ENCODE measurements at regions not wholly inside any gene's neighbourhood (a gene's known extent, or its start where the extent isn't known, plus 50 kb on each side); places are given as distances from the start of the nearest gene placed in this dataset.
A peak's percentile ranks its signal among the peaks of the same experiment; 100 is the strongest.
"Not testable (repeated sequence)": the region's sequence is repeated elsewhere in the genome, so short reads cannot be mapped to it uniquely, and the experiment has no call there.

DNA sequence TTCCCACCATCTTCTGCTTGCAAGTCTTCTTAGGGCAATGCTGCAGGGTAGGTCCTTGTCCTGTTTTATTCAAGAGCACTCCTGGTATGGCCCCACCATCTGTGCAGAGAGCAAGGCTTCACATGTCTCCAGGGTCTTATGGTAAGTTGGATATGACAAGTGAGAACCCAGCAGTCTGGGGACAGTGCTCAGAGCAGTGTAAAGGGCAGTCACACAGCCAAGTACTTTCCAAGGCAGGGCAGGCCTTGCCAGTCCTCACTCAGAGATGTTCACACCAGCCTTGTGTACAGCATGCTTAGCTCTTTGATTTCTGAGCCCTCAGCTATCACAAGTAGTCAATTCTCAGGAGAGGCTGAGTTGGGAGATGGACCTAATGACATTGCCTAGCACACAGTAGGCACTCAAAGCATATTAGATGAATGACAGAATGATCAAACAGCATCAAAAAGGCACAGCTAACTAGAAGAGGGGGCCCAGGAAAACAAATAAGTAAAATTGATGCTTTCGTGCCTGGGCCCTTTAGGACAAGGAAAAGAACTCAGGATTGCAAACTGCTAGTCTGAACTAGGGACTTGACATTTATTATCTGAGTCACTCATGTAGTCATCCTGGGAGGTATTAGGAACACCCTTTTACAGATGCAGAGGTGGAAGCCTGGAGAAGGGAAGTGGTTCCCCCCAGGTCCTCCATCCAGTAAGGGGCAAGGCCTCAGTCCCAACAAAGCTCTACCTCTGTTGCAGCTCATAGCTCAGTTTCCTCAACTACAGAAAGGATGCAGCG, 86.7 kb upstream of the CTAGE1 start:
- DNase-seq (ENCODE audit: low read depth): no peak

DNA sequence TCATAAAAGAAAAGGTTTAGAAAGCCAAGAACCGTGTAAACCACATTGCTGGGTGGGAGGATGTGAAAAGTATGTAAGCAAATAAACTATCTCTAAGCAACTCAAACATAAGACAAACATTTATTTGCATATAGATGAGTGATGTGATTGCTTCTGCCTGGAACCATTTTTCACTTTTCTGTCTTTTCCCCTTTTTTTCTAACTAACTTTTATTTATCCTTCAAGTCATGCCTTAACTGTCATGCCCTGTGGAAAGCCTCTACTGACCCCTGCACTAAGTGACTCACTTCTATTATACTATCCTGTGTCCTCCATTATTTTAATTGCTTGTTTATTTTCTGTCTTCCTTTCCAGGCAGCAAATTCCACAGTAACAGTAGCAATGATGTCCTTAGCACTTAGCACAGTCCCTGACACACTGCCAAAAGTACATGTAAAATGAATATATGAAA, 87.5 kb upstream of the CTAGE1 start:
- DNase-seq (ENCODE audit: low read depth): peak; percentile 52

DNA sequence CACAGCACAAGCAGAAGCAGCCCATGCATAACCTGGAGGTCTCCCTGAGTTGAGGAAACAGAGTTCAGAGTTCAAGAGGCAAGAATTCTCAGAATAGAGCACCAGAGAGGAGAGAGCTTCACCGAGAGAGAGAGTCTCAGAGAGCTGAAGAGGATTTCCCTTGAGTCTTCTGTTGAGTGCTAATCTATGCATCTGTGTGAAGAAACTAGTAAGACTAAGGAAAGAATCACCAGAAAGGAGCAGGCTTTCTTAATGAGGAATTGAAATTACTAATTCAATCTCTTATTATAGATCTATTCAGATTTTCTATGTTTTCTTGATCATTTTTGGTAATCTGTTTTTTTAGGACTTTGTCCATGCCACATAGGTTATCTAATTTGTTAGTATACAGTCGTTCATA, 89.3 kb upstream of the CTAGE1 start:
- no peak for DNase-seq (ENCODE audit: low read depth)

DNA sequence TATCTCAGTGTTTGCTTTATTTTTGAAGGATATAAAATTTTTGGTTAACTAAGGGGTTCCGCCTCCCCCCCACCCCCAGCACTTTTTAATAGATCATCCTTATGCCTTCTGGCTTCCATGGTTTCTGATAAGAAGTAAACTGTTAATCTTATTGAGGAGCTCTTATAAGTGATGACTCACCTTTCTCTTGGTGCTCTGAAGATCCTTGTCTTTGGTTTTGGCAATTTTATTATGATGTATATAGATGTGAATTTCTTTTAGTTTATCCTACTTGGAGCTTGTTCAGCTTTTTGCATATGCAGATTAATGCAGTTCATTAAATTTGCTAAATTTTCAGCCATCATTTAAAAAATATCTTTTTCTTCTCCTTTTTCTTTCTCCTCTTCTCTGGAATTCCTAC, 91.7 kb upstream of the CTAGE1 start:
- DNase-seq (ENCODE audit: low read depth): no peak

DNA sequence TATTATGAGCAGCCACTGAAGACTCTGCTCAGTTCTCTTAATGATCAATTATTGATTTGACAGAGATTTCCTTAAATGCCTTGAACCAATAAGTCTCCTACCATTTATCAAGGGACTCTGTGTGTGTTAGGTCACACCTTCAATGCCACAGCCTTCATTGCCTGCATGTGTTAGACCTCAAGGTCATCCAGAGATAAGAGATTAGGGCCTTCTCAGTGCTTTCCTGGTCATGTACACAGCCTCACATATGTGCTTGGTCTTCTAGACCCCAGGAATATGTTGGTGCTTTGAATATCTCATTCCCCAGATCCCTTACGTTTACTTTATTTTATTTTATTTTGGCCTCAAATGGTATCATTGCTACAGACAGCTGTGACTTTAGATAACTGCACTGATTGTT, 93.0 kb upstream of the CTAGE1 start:
- no peak for DNase-seq (ENCODE audit: low read depth)

DNA sequence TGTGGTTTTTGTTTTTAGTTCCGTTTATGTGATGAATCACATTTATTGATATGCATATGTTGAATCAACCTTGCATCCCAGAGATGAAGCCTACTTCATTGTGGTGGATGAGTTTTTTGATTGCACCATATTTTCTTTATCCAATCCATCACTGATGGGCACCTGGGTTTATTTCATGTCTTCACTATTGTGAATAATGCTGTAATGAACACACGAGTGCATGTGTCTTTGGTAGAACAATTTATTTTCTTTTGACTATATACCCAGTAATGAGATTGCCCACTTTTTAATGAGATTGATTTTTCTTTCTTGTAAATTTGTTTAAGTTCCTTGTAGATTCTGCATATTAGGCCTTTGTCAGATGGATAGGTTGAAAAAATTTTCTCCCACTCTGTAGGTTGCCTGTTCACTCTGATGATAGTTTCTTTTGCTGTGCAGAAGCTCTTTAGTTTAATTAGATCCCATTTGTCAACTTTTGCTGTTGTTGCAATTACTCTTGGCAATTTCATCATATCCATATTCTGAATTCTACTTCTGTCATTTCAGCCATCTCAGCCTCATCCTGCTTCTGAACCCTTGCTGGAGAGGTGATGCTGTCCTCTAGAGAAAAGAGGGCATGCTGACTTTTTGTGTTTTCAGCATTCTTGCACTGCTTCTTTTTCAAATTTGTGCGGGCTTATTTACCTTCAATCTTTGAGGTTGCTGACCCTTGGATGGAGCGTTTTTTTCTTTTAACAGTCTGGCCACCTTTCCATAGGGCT, 96.2 kb upstream of the CTAGE1 start:
- DNase-seq (ENCODE audit: low read depth): no peak

DNA sequence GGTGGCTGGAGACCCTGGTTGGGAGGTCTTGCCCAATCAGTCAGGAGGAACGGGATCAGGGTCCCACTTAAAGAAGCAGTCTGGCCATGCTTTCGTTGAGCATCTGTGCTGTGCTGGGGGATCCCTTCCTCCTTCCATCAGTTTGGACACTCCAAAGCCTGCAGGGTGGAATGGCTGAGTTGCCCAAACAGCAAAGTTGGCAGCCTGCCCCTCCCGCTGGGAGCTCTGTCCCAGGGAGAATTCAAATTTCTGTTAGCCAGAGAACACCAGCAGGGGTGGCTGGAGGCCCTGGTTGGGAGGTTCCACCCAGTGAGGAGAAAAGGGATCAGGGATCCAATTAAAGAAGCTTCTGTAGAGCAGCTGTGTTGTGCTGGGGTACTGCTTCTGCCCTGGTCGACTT, 96.9 kb upstream of the CTAGE1 start:
- DNase-seq (ENCODE audit: low read depth): no peak

DNA sequence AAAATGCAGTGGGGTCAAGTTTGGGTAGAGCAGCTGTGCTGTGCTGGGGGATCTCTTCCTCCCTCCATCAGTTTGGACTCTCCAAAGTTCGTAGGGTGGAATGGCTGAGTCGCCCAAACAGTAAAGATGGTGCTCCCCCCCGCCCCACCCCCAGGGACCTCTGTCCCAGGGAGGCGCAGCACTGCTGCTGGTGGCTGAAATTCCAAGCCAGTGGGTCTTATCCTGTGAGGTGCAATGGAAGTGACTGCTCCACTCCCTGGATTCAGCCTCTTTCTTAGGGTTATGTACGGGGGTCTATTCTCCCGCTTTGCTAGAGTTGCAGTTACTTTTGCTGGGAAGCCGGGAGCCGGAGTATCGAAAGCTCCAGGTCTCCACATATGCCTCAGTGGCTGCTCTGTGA, 97.5 kb upstream of the CTAGE1 start:
- no peak for DNase-seq (ENCODE audit: low read depth)

DNA sequence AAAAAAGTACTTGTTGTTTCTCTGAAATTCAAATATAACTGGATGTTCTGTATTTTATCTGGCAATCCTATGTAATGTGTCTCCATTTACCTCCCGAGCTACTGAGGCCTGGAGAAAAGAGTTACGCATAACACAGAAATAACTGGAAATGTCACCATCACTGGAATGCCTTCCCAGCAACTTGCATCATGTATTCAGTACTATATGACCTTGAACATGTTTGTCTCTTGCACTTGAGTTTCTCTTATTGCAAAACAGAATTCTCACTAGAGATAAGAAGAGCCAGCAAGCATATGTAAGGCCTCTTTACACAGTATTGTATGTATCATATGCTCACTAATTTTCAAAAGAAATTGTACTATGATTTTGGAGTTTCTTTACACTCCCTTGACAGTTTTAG, 99.6 kb upstream of the CTAGE1 start:
- DNase-seq (ENCODE audit: low read depth): no peak

DNA sequence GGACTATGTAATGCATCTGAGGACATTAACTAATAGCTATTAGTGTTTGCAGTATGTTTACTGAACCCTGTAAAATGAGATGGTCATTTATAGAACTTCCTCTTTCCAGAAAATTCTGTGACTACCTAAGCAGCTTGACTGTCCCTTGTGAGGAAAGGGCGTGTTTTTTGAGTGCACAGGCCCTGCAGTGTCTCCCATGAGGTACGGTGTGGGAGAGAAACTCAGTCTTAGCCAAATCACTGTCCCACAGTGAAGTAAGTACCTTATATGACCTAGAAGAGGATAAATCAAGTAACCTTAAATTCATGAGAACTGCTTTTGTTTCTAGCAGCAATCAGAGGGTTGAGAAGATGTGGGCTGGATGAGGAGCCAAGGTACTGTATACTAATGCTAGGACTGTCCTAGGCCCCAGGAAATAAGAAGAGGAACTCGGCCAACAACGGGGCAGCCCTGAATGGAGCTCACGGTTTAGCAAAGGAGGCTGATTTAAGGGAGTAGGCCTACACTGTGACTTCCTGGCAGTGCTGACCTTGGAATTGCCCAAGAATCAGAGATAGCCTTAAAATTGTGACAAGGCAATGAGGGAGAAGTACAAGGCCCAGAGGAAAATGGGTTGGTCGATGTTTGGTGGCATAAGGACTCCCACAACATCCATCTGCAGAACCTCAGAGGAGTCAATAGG, 103.5 kb upstream of the CTAGE1 start:
- no peak for DNase-seq (ENCODE audit: low read depth)

DNA sequence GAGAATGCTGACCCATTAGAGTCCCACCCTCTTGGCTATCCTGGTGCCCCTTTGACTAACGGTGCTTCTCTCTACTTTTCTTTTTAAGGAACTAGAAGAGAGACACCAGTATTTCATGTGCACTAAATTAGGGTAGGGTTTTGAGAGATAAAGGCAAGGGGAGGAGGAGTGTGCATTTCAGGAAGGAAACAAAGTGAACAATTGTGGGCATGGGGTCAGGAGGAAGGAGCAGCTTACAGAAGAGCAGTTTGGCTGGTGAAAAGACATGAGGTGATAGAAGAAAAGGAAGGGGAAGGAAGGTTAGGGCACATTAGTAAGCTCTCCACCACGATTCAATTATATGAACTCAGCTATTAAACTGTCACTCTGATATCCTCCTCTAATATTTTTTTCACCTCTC, 105.8 kb upstream of the CTAGE1 start:
- no peak for DNase-seq (ENCODE audit: low read depth)

DNA sequence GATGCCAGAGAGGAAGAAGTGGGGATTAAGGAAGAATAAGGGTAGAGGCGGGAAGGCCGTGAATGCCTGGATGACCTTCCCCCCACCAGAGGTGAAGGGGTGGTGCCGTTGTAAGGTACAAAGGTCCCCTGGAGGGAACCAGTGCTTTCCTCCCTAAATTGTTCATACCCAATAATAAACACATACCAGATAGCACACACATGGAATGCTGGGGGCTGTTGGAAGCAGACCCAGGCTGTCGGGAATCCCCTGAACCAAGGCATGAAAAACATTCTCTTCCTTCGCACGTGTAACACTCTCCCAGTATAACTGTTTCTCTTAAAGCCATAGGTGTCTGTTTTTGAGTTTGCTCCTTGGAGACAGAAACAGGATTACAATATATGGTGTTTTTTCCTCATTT, 107.1 kb upstream of the CTAGE1 start:
- no peak for DNase-seq (ENCODE audit: low read depth)

DNA sequence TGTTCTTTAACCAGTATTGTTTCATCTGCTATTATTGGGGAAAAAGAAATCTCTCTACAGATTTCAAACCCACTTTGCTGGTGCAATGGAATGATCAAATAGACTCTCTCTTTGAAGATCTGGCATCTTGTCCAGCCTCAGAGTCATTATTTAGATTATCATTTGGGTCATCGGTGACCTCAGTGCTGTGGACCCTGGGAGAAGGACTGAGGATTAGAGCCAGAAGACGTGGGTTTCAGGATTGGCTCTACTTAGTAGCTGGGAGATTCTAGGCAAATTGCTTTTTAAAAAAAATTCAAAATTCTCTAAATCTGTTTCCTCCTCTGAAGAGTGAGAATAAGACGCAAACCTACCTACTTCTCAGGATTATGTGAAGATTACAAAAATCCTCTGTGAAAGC, 107.6 kb upstream of the CTAGE1 start:
- no peak for DNase-seq (ENCODE audit: low read depth)

DNA sequence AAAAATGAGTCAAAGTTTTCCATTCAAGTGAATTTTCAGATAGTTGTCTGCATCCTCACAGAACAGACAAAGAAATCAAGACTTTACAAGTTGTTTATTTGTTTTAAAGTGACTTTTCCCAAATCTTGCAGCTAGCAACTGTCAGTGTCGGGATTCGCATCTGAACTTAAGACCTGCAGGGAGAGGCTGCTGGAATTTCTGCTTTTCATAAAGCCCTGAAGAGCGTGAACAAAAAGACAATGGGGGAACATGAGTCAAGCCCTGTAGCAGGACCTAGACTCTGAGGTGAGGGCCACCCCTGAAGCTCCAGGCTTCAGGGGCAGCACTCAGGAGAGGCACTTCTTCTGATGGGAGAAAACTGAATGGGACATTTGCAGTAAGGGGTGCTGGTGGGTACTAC, 108.2 kb upstream of the CTAGE1 start:
- DNase-seq (ENCODE audit: low read depth): no peak

DNA sequence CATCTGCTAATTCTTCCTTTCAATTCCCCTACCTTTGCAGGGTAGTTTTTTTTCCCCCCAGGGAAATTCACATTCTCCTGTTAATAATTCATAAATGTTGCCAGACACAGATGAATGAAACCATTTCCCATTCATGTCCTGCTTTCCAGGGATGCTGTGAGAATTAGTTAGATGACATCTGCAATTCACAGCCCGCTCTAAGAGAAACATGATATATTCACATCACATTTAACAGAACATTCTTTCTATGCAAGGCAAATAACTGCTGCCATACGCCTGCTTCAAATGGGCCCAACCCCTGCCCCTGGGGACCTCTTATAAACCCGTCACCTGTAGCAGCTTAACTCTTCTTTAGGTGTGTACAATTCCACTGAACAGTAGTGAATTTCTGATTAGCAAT, 110.6 kb upstream of the CTAGE1 start:
- no peak for DNase-seq (ENCODE audit: low read depth)

DNA sequence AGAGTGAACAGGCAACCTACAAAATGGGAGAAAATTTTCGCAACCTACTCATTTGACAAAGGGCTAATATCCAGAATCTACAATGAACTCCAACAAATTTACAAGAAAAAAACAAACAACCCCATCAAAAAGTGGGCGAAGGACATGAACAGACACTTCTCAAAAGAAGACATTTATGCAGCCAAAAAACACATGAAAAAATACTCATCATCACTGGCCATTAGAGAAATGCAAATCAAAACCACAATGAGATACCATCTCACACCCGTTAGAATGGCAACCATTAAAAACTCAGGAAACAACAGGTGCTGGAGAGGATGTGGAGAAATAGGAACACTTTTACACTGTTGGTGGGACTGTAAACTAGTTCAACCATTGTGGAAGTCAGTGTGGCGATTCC, 117.0 kb upstream of the CTAGE1 start:
- not testable (repeated sequence) for DNase-seq (ENCODE audit: low read depth)

DNA sequence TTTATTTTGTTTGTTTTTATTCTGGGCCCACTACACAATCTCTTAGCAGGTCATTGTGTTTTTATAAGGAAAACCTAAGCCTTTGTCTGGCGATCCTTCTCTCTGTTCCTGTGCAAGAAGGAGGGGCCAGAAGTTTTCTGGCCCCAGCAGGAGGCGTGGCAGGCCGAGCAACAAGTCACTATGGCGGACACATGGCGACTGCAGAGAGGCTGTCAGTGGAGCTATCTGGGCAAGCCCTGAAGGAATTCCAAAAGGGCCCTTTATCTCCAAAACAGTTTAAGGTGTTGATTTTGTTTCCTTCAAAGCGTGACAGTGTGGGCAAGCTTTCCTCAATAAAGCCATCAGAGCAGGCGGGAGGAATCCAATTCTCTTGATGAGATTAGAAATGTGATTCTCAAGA, 118.8 kb upstream of the CTAGE1 start:
- DNase-seq (ENCODE audit: low read depth): no peak

DNA sequence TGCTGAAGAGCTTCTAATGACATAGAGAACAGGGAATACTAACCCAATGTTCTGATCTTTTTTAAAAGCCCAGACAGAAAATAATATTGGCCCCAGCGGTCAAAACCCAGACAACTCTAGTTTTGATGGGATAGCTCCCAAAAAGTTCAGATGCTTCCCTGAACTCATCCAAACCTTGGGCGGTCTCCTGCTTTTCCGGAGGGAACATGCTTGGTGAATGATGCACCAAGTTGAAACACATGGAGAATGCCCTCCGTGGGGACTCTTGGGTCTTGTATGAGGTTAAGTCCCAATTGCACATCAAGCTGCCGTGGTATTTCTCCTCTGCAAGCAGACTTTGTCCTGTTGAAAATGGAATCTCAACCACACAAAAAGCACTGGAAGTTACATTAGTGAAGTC, 120.7 kb upstream of the CTAGE1 start:
- DNase-seq (ENCODE audit: low read depth): no peak

DNA sequence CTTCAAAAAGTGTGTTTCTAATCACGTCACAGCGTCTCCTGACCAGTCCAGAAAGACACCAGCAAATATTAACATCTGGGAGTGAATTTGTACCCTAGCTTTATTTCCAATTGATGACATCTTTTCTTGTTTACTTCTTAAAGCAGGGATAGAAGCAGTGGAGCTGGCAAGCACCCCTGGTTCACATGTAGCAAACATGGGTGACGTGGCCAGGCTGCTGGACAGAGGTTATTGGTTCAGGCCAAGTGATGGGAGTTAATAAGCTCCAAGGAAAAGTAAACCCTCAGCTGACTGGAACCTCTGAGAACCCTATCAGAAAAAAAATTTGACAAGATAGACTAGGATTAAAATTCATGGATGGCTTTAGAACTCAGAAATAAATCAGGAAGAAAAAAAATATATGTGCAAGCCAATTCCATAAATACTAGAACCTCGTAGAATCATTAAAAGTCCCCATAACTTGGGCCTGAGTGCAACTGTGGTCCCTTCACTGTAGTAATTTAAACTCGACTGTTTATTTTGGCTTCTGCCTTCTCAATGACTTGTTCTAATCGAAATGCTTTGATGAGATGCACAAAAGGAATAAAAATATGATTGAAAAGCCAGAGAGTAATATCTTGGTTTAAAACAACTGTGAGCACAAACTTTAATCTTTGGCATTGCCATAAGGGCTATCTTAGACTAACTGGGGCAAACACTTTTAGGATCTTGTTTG, 121.5 kb upstream of the CTAGE1 start:
- DNase-seq (ENCODE audit: low read depth): no peak

DNA sequence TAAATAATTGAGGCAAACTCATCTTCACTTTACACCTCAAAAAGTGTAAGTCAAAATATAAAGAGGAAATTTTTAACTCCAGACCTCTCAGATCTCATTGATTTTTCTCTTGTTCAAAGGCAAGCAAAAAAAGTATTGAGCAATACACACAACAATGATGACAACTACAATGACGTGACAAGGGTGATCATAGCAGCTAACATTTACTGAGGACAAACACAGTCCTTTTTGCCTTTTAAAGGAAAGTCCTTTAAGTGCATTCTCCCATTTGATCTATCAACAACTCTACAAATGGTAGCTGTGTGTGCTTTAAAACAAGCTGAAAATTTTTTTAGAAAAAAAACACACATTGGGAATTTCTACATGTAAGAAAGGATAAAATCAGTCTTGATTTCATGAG, 123.5 kb upstream of the CTAGE1 start:
- no peak for DNase-seq (ENCODE audit: low read depth)

DNA sequence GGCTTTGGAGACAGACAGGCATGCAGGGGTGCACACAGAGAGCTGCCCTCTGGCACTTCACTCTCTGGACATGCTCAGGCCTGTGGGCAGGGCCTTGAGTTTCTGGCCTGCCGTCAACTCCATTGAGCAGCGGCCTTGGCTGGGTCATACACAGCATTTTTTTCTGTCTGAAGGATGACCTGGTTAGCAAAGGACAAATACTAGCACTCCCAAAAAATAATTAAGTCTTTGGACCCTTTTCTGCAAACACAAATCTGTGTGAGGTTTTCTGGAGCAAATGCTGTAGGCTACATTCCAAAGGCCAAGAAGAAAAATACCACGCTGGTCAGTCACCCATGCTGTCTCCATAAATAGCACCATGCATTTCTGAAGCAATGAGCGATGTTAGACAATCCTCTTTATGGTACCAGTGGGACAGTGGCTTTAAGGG, 124.7 kb upstream of the CTAGE1 start:
- DNase-seq (ENCODE audit: low read depth): peak; percentile 73

DNA sequence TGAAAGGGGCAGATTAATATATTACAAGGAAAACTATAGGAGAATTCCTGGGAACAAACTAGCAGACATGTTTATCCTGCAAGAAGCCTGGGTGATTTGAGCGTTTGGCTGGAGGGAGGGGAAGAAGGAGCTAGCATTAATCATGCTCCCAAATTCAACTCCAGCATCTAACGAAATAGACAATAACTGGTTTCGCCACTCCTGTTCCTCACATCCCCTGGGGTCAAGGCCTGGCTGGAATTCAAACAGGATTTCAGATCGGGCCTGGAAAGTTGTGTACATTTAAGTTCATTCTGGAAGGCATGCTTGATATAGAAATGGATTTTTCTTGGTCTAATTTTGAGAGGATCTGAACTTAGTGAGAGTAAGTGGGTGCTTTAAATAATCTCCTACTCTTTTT, 126.1 kb upstream of the CTAGE1 start:
- DNase-seq (ENCODE audit: low read depth): no peak

Measured in fibroblast of gingiva (primary cell).